Adrenal gland (tissue), 5 donors: ENCODE measurements at regions not wholly inside any gene's neighbourhood (a gene's known extent, or its start where the extent isn't known, plus 50 kb on each side); places are given as distances from the start of the nearest gene placed in this dataset.

Experiments used
- POLR2A ChIP-seq, 2 donors: fragments of 450-650 bp; IDR thresholded peaks; one replicate each; pipeline ENCODE4 v1.6.1; 2017; ENCODE audit warnings: antibody characterized with exemption in 2 of 2, mild to moderate bottlenecking in 2 of 2, moderate library complexity in 1 of 2
- TF ChIP-seq, protein P1 (sequence below), 6 experiments: fragments of 450-650 bp in 4 of 6; fragments of 200-600 bp in 2 of 6; sonication (generic) in 1 of 6; IDR thresholded peaks; 1 replicate in 5 of 6; 2 replicates in 1 of 6; pipeline versions ENCODE4 v1.5.1 to v1.8.0; 2016 to 2021; ENCODE audit warnings: antibody characterized with exemption in 6 of 6, mild to moderate bottlenecking in 2 of 6, moderate library complexity in 1 of 6
- donor health status: DM: no; HTN: no; CAD: no.

DNA sequence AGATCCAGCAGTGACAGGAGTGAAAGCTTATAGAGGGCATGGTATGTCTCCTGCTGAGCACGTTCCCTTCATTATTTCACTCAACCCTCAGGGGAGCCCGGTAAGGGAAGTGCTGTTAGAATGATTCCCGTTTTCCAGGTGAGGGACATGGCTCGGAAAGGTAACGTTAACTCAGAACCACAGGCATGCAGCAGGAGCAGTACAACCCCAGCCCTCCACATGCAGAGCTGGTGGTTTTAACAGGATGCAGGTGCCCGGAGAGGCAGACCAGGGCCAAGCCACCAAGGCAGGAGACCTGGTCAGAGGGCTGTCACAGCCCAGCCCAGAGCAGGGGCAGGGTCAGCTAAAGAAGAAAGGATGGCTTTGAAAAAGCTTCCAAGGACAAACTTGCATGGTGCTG is 268.5 kb downstream of the SH3BP4 start:
- TF ChIP-seq, protein P1, sequence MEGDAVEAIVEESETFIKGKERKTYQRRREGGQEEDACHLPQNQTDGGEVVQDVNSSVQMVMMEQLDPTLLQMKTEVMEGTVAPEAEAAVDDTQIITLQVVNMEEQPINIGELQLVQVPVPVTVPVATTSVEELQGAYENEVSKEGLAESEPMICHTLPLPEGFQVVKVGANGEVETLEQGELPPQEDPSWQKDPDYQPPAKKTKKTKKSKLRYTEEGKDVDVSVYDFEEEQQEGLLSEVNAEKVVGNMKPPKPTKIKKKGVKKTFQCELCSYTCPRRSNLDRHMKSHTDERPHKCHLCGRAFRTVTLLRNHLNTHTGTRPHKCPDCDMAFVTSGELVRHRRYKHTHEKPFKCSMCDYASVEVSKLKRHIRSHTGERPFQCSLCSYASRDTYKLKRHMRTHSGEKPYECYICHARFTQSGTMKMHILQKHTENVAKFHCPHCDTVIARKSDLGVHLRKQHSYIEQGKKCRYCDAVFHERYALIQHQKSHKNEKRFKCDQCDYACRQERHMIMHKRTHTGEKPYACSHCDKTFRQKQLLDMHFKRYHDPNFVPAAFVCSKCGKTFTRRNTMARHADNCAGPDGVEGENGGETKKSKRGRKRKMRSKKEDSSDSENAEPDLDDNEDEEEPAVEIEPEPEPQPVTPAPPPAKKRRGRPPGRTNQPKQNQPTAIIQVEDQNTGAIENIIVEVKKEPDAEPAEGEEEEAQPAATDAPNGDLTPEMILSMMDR (IDR thresholded peaks at IDR 0.05), result no peak
- no peak for TF ChIP-seq POLR2A (IDR thresholded peaks at IDR 0.05)
